K562 (cell line): ENCODE measurements at regions not wholly inside any gene's neighbourhood (a gene's known extent, or its start where the extent isn't known, plus 50 kb on each side); places are given as distances from the start of the nearest gene placed in this dataset.

Source experiments
- CBFA2T2 ChIP-seq: fragments of 450-650 bp; conservative IDR thresholded peaks from 2 replicates; pipeline ENCODE4 v1.6.1; 2017; ENCODE audit warnings: mild to moderate bottlenecking
- L3MBTL2 ChIP-seq: fragments of 450-650 bp; IDR thresholded peaks from 2 replicates; pipeline ENCODE4 v1.6.1; 2016; ENCODE audit warnings: mild to moderate bottlenecking, moderate library complexity
- MGA ChIP-seq: fragments of 450-650 bp; IDR thresholded peaks from 2 replicates; pipeline ENCODE4 v1.6.1; 2016; ENCODE audit warnings: mild to moderate bottlenecking, moderate library complexity

- no peak for TF ChIP-seq MGA
- no peak for TF ChIP-seq CBFA2T2
- TF ChIP-seq L3MBTL2: no peak
These were observed 285.2 kb downstream of the METTL15 start (continued) for GRCh38 chr11:28393348-28393747.
